Psoas muscle (tissue), 7 donors: ENCODE measurements at regions not wholly inside any gene's neighbourhood (a gene's known extent, or its start where the extent isn't known, plus 50 kb on each side); places are given as distances from the start of the nearest gene placed in this dataset.

Experiments
- ATAC-seq, 4 donors: fragments of 200-7000 bp; cut with Tn5 transposase; one replicate each; pipeline ENCODE4 v1.9.1; 2020; ENCODE audit warnings: moderate library complexity in 3 of 4, mild to moderate bottlenecking in 2 of 4
- DNase-seq, 2 donors: peaks; one replicate each; pipeline ENCODE4 v3.0.0-alpha.2; 2020
- H3K27ac ChIP-seq: fragments of 200-600 bp; one replicate; pipeline ENCODE4 v1.8.0; 2022
- H3K27me3 ChIP-seq, 3 donors: fragments of 200-600 bp in 1 of 3; one replicate each; pipeline versions ENCODE4 v1.6.1 to v1.8.0; 2013 to 2022; ENCODE audit warnings: low read length in 2 of 3, mild to moderate bottlenecking in 2 of 3, moderate library complexity in 1 of 3; ENCODE audit not compliant: insufficient read depth in 3 of 3
- H3K36me3 ChIP-seq, 2 donors: fragments of 200-600 bp in 1 of 2; one replicate each; pipeline versions ENCODE4 v1.6.1 to v1.8.0; 2013 to 2022; ENCODE audit warnings: low read depth in 1 of 2, mild to moderate bottlenecking in 1 of 2, moderate library complexity in 1 of 2; ENCODE audit not compliant: insufficient read depth in 1 of 2
- H3K4me1 ChIP-seq: fragments of 200-600 bp; one replicate; pipeline ENCODE4 v1.8.0; 2022
- H3K4me3 ChIP-seq: fragments of 200-600 bp; one replicate; pipeline ENCODE4 v1.8.0; 2022; ENCODE audit warnings: mild to moderate bottlenecking
- H3K9me3 ChIP-seq: fragments of 200-600 bp; one replicate; pipeline ENCODE4 v1.8.0; 2022
- WGBS, 3 donors: extraction: QIAGEN DNeasy Blood & Tissue Kit; methylation state at CpG; one replicate each; pipeline versions ENCODE4 v1.1.6 to v1.1.7; 2013; 5-methylcytosine and 5-hydroxymethylcytosine counted together
- intact Hi-C, 2 donors: fragments of 100-400 bp; cut with DNase I; formaldehyde crosslinking; loops; one replicate each; pipeline versions ENCODE4 v1.11.0 to v1.14.2; 2022
- TF ChIP-seq, protein P1 (sequence below): fragments of 200-600 bp; IDR thresholded peaks from one replicate; pipeline ENCODE4 v1.8.0; 2022; ENCODE audit warnings: antibody characterized with exemption
- donor health status: healthy with polysubstance abuse.
- donor health status: DM: no; HTN: no; CAD: no; lungs with moderate emphysema.
- donor health status: Bipolar disorder and iron deficiency.
- donor health status: healthy.
- donor health status: DM: yes; HTN: yes; CAD: no.
- donor health status: DM: no; HTN: no; CAD: no.
- donor health status: DM: yes; HTN: yes; CAD: no.

DNA sequence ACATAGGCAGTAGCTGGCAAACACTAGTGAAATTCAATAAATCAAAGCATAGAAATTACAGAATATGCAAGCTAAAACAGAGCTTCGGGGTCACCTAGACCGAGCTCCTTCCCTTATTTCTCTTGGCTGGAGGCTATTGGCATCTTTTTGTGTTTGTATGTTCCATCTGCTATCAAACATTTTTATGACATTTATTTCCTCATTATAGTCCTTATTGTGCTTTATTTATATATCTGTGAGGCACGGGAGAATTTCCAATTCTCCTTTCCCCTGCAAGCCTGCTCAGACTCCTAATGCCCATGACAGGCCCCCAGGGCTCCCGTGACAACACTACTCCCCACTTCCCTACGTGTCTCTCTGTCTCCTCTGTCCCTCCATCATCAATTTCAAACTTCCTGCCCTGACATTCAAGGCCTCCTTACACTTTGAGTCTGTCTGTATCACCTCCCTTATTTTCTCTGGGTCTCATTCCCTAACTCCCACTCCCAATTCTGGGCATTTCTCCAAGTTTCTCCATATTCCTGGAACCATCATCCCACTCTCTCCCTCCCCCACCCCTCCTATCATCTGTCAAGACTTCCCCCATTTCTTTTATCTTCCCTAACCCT, 316.9 kb downstream of the OSR1 start:
- ATAC-seq (no peak), DNase-seq (no peak)
- Histone ChIP-seq H3K27ac (no peak overlapping the region), H3K9me3 (no peaks in the 10 kb centered on the region), H3K27me3 (no peaks in the 10 kb centered on the region), H3K36me3 (no peaks in the 10 kb centered on the region), H3K4me1 (peaks cover 7% of the 10 kb centered on the region), H3K4me3 (no peak overlapping the region)
- intact Hi-C loops, result no loop called here
- 77 to 83% (median 82%) methylated on average over 5 of the region's 5 CpGs for WGBS, 3 donors
- TF ChIP-seq, protein P1, sequence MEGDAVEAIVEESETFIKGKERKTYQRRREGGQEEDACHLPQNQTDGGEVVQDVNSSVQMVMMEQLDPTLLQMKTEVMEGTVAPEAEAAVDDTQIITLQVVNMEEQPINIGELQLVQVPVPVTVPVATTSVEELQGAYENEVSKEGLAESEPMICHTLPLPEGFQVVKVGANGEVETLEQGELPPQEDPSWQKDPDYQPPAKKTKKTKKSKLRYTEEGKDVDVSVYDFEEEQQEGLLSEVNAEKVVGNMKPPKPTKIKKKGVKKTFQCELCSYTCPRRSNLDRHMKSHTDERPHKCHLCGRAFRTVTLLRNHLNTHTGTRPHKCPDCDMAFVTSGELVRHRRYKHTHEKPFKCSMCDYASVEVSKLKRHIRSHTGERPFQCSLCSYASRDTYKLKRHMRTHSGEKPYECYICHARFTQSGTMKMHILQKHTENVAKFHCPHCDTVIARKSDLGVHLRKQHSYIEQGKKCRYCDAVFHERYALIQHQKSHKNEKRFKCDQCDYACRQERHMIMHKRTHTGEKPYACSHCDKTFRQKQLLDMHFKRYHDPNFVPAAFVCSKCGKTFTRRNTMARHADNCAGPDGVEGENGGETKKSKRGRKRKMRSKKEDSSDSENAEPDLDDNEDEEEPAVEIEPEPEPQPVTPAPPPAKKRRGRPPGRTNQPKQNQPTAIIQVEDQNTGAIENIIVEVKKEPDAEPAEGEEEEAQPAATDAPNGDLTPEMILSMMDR, result no peak

DNA sequence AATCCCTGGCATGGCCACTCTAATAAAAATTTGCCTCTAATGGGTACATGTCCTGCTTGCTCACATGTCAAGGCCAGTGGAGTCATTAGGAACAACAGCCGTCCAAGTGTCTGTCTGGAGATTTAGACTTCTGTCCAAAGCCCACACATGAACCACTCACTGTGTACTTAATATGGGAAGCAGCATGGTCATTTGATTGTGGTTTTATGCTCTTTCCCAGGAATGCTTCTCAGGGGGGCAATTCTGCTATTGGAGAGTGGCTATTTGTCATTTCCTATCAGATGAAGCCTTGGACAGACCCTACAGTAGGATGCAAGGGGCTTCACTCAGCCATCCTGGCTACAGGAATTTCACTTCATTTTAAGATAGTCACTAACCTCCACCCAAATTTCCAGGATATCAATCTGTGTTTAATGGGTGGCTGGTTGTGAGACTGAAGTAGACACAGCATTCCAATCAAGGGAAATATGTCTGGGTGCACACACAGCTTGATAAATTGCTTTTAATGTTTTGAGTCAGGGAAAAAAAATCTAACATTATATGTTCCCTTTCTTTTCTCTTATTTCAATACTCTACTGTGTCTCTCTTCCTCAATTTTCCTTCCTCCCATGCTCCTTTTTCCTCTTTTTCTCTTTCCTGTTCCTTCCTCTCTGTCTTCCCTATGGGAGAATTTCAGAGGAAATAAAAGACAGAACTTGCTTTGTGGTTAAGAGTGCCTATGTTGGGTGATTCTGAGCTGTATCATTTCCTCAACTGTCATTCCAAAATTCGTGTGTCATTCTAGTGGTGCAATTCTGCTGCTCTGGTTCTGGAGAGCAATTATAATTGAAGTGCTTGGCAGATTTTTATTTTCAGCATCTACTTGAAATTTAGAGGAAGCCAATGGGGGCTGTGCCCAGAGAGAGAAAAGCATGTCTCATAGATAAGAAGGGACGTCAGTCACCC, 320.1 kb downstream of the OSR1 start:
- Histone ChIP-seq H3K9me3 (no peaks in the 10 kb centered on the region), H3K36me3 (no peaks in the 10 kb centered on the region), H3K4me1 (peaks cover 6% of the 10 kb centered on the region), H3K4me3 (no peak overlapping the region), H3K27me3 (no peaks in the 10 kb centered on the region), H3K27ac (no peak overlapping the region)
- 54 to 63% (median 57%) methylated on average over 3 of the region's 3 CpGs for WGBS, 3 donors
- ATAC-seq (peak in 1 of 4 donors; percentile 34), DNase-seq (no peak)
- TF ChIP-seq, protein P1, result no peak
- intact Hi-C loops, result no loop called here

DNA sequence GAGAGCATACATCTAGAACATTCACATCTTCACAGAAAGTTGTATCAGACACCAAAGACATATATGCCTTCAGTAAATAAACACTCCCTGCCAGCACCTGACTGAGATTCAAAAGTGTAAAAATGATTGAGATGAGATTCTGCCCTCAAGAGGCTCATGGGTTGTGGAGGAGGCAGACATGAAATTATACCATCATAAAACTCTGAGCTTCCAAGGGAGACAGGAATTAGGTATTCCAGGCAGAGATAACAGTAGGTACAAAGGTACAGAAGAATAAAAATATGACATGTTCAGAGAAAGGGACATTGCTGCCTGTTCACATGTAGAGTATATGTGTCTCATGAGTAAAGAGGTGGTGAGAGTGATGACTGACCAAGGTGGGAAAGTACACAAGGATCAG, 322.3 kb downstream of the OSR1 start:
- H3K9me3 ChIP-seq, result no peaks in the 10 kb centered on the region
- no peak overlapping the region for H3K27ac ChIP-seq
- H3K36me3 ChIP-seq, result no peaks in the 10 kb centered on the region
- H3K4me1 ChIP-seq, result peaks cover 12% of the 10 kb centered on the region
- no peak for ATAC-seq
- no peak overlapping the region for H3K4me3 ChIP-seq
- DNase-seq, result no peak
- no peaks in the 10 kb centered on the region for H3K27me3 ChIP-seq
- TF ChIP-seq, protein P1, result no peak
- intact Hi-C loops, result no loop called here

DNA sequence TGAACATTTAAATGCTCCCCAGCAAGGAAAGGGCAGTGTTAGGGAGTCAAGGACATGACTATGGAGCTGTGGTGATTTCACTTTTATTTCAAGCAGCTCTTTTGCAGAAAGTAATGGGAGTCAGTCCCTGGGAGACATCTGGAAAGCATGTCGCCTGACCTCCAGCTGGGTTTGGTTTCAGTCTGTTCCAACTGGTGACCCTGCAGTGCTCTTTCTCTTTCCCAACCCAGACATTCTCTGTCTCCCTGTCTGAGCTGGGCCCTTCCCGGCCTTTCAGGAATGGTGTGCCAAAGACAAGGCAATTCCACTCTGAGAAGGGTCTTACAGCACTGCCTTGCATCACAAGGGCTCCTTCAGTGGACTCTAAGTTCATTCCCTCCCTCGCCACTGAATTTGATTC, 323.2 kb downstream of the OSR1 start:
- peak in 2 of 4 donors; percentile 39 to 54 for ATAC-seq
- WGBS, 3 donors, result 70 to 85% (median 85%) methylated on average over 3 of the region's 3 CpGs
- peak; percentile 32 to 64 for DNase-seq
- Histone ChIP-seq H3K4me1 (peaks cover 12% of the 10 kb centered on the region), H3K27me3 (no peaks in the 10 kb centered on the region), H3K36me3 (no peaks in the 10 kb centered on the region), H3K4me3 (no peak overlapping the region), H3K27ac (no peak overlapping the region), H3K9me3 (no peaks in the 10 kb centered on the region)
- TF ChIP-seq, protein P1, result no peak
- intact Hi-C loops, result no loop called here
